ENCODE measurements at regions not wholly inside any gene's neighbourhood (a gene's known extent, or its start where the extent isn't known, plus 50 kb on each side); places are given as distances from the start of the nearest gene placed in this dataset.

GRCh38 chr10:123269675-123270074 is 115.5 kb downstream of the BUB3 start:
- WGBS, result 78% methylated on average over 2 of the region's 2 CpGs
- H3K9me3 ChIP-seq, result no peaks in the 10 kb centered on the region
- no peak overlapping the region for H3K4me3 ChIP-seq
- intact Hi-C loops (cut with DNase I), result no loop called here
- TF ChIP-seq CTCF (IDR thresholded peaks at IDR 0.05), result no peak
- TF ChIP-seq POLR2A (IDR thresholded peaks at IDR 0.05; ENCODE audit: low read depth), result no peak
- no peak for TF ChIP-seq EP300 (IDR thresholded peaks at IDR 0.05)
- TF ChIP-seq POLR2AphosphoS5 (IDR thresholded peaks at IDR 0.05), result no peak
- H3K36me3 ChIP-seq, result no peaks in the 10 kb centered on the region
- no peak for DNase-seq (ENCODE audit: extremely low spot score)
- no peaks in the 10 kb centered on the region for H3K4me1 ChIP-seq
- H3K27ac ChIP-seq (replicated peaks in 1 of 4), result no peak overlapping the region
- peaks cover 0 to 12% (median 0%) of the 10 kb centered on the region in 4 donors for H3K27me3 ChIP-seq

DNA sequence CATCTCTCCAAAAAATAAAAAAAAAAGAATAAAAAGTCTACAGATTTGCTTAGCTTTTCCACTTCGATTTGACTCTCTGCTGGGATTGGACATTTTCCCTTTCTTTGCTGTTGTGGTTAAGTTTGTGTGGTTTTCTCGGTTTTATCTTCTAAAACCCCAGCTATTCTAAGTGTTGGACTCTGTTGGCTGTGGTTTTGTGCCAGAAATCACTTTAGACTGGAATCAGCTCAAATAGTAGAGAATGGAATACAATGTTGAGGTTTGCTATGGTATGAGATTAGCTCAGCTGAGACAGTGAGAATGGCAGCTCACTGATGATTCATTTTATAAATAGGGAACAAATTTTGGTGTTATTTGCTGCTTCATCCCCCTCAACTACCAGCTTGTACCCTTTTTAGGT is 116.0 kb downstream of the BUB3 start:
- Histone ChIP-seq H3K4me3 (no peak overlapping the region), H3K27ac (replicated peaks in 1 of 4) (no peak overlapping the region), H3K36me3 (no peaks in the 10 kb centered on the region), H3K27me3 (peaks cover 0 to 17% (median 0%) of the 10 kb centered on the region in 4 donors), H3K9me3 (no peaks in the 10 kb centered on the region), H3K4me1 (peaks cover 0 to 5% (median 2%) of the 10 kb centered on the region in 4 donors)
- TF ChIP-seq POLR2A (IDR thresholded peaks at IDR 0.05; ENCODE audit: low read depth), result no peak
- no peak for TF ChIP-seq CTCF (IDR thresholded peaks at IDR 0.05)
- no peak for TF ChIP-seq EP300 (IDR thresholded peaks at IDR 0.05)
- TF ChIP-seq POLR2AphosphoS5 (IDR thresholded peaks at IDR 0.05), result no peak
- WGBS, result 73% methylated on average over 2 of the region's 2 CpGs
- intact Hi-C loops (cut with DNase I), result no loop called here
- no peak for DNase-seq (ENCODE audit: extremely low spot score)

DNA sequence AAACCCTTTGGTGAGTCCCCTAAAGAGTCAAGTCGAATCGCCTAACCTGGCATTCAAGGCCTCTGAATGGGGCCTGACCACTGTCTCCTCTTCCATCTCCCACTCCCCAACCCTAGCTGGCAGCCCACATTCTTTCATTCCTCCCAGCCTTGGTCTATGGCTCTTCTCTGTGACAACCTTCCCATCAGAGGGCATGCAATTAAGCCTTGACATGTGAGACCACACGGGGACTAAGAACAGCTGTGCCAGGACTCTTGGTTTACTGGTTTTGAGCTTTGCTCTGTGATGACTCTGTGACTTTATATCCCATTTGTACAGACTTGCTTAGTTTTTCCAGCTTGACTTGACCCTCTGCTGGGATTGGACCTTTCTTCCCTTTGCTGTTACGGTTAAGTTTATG is 116.6 kb downstream of the BUB3 start:
- DNase-seq (ENCODE audit: extremely low spot score), result no peak
- no peaks in the 10 kb centered on the region for H3K9me3 ChIP-seq
- H3K4me3 ChIP-seq, result no peak overlapping the region
- H3K36me3 ChIP-seq, result no peaks in the 10 kb centered on the region
- H3K4me1 ChIP-seq, result peaks cover 0 to 6% (median 2%) of the 10 kb centered on the region in 4 donors
- no peak overlapping the region for H3K27ac ChIP-seq (replicated peaks in 1 of 4)
- intact Hi-C loops (cut with DNase I), result no loop called here
- no peak for TF ChIP-seq EP300 (IDR thresholded peaks at IDR 0.05)
- TF ChIP-seq POLR2AphosphoS5 (IDR thresholded peaks at IDR 0.05), result no peak
- no peak for TF ChIP-seq CTCF (IDR thresholded peaks at IDR 0.05)
- TF ChIP-seq POLR2A (IDR thresholded peaks at IDR 0.05; ENCODE audit: low read depth), result no peak
- H3K27me3 ChIP-seq, result peaks cover 0 to 23% (median 0%) of the 10 kb centered on the region in 4 donors
- WGBS, result 93% methylated on average over 4 of the region's 4 CpGs

- no peak for DNase-seq (ENCODE audit: extremely low spot score)
- H3K4me3 ChIP-seq, result no peak overlapping the region
Observed at GRCh38 chr10:123272171-123272570, 118.0 kb downstream of the BUB3 start.

More at GRCh38 chr10:123272171-123272570, 118.0 kb downstream of the BUB3 start:
- peaks cover 0 to 24% (median 0%) of the 10 kb centered on the region in 4 donors for H3K27me3 ChIP-seq
- no peak overlapping the region for H3K27ac ChIP-seq (replicated peaks in 1 of 4)
- peaks cover 0 to 6% (median 2%) of the 10 kb centered on the region in 4 donors for H3K4me1 ChIP-seq
- no peaks in the 10 kb centered on the region for H3K9me3 ChIP-seq
- TF ChIP-seq CTCF (IDR thresholded peaks at IDR 0.05) (no peak), POLR2AphosphoS5 (IDR thresholded peaks at IDR 0.05) (no peak), EP300 (IDR thresholded peaks at IDR 0.05) (no peak), POLR2A (IDR thresholded peaks at IDR 0.05; ENCODE audit: low read depth) (no peak)
- intact Hi-C loops (cut with DNase I), result no loop called here
- no peaks in the 10 kb centered on the region for H3K36me3 ChIP-seq
- 92% methylated on average over 4 of the region's 4 CpGs for WGBS
